K562 (cell line): ENCODE measurements at regions not wholly inside any gene's neighbourhood (a gene's known extent, or its start where the extent isn't known, plus 50 kb on each side); places are given as distances from the start of the nearest gene placed in this dataset.

Experiments
- EP300 ChIP-seq: IDR thresholded peaks from 2 replicates; pipeline ENCODE4 v1.6.1; 2012; ENCODE audit warnings: low read length, improper control_type of control experiment
- FOXA1 ChIP-seq: fragments of 450-650 bp; IDR thresholded peaks from 2 replicates; pipeline ENCODE4 v1.6.1; 2016; ENCODE audit warnings: mild to moderate bottlenecking, borderline replicate concordance
- SAP30 ChIP-seq: fragments of 200-600 bp; sonication (generic); IDR thresholded peaks from 2 replicates; pipeline ENCODE4 v1.6.1; 2012; ENCODE audit warnings: borderline replicate concordance, low read depth, mild to moderate bottlenecking, moderate library complexity, low read length, control low read depth, inconsistent platforms; ENCODE audit not compliant: insufficient read depth, poor library complexity, severe bottlenecking
- U2AF2 ChIP-seq: fragments of 200-400 bp; formaldehyde crosslinking; optimal IDR thresholded peaks from 2 replicates; pipeline ENCODE3; 2017; ENCODE audit warnings: low read depth, mild to moderate bottlenecking, low read length
- ZNF175 ChIP-seq: fragments of 200-800 bp; sonication (Bioruptor generic); IDR thresholded peaks from 2 replicates; pipeline ENCODE4 v1.6.1; 2016; ENCODE audit warnings: low read depth, mild to moderate bottlenecking, missing genetic modification characterization, missing compliant biosample characterization

GRCh38 chr2:64760128-64760527, 106.4 kb upstream of the SERTAD2 start:
- TF ChIP-seq SAP30 (no peak), EP300 (no peak), U2AF2 (no peak), ZNF175 (CRISPR knock-in tag) (no peak), FOXA1 (no peak)
